SK-N-SH (cell line): ENCODE measurements at regions not wholly inside any gene's neighbourhood (a gene's known extent, or its start where the extent isn't known, plus 50 kb on each side); places are given as distances from the start of the nearest gene placed in this dataset.

ENCODE experiments used
- RAD21 ChIP-seq: IDR thresholded peaks from 2 replicates; pipeline ENCODE4 v1.6.1; 2012; ENCODE audit warnings: mild to moderate bottlenecking, low read length
- RCOR1 ChIP-seq: fragments of 150-350 bp; IDR thresholded peaks from 2 replicates; pipeline ENCODE4 v1.6.1; 2017; ENCODE audit warnings: antibody characterized with exemption, low read length

DNA sequence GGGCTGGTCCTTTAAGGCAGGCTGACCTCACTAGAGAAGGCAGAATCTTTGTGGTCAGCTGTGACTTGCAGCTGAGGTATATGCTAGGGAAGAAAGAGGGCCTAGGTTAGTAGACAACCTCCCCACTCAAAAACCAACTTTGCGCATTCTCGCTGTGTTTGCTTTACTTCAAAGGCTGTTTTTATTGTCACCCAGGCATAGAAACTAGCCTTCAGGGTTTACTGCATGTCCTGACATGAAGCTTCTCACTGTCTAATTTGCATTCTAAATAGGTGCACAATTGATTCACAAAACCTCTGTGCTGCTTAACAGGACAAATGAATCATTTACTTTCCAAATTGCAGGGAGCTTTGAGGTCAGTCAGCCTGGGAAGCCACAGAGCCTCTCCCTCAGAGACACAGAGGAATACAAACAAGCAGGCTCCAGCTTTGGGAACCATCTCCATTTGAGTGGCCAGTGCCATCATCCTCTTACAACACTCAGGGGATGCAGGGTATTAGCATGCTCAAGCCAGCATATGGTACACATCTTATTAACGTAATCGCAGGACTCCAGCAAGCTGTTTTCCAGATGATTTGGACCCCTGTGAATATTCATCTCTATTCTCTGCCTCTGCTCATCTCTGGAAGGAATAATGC is 596.4 kb upstream of the GHITM start:
- TF ChIP-seq RCOR1 (no peak), RAD21 (no peak)
